ENCODE measurements at regions not wholly inside any gene's neighbourhood (a gene's known extent, or its start where the extent isn't known, plus 50 kb on each side); places are given as distances from the start of the nearest gene placed in this dataset.

DNA sequence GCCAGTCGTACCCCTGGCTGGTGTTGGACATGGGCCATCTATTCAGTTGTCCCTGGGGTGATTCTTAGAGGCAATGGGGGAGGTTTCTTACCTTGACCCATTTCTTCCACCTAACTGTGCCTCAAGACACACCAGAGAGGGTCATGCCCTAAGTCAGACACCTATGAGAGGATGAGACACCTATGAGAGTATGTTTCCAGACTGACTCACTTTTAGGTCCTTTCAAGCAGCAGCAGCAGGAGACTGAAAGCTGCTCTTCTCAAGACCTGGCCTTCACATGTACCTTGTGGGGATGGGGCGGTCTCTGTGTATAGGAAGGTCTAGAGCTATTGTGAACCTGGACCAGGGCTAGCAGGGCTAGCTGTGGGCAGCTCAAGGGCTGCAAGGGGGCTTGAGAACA is 130.1 kb downstream of the TENT4A start:
- H3K79me1 ChIP-seq (replicated peaks; ENCODE audit: low read length, poor library complexity, severe bottlenecking): no peaks in the 10 kb centered on the region
- no peak overlapping the region for H2BK5ac ChIP-seq (ENCODE audit: low read depth, low read length, poor library complexity, severe bottlenecking)
- H3K4me1 ChIP-seq (ENCODE audit: control insufficient read depth, insufficient read depth, low read depth, low read length): no peaks in the 10 kb centered on the region
- H2AFZ ChIP-seq (ENCODE audit: low read depth, low read length): no peak overlapping the region
- no peak overlapping the region for H2AK5ac ChIP-seq (ENCODE audit: low read length, severe bottlenecking)
- 71% methylated on average over 2 of the region's 2 CpGs for WGBS
- no peak overlapping the region for H3K18ac ChIP-seq (ENCODE audit: low read depth in 1 of 2, low read length in 2 of 2)
- no peak overlapping the region for H3K9ac ChIP-seq (ENCODE audit: low read length)
- peaks cover 1% of the 10 kb centered on the region for H3K9me3 ChIP-seq (ENCODE audit: control insufficient read depth, low read length)
- no peak overlapping the region for H4K91ac ChIP-seq (ENCODE audit: low read length)
- H3K27ac ChIP-seq (ENCODE audit: low read length, poor library complexity, severe bottlenecking): no peak overlapping the region
- H3K36me3 ChIP-seq (ENCODE audit: control insufficient read depth in 1 of 2, insufficient read depth in 2 of 2, low read depth in 1 of 2, low read length in 2 of 2): no peaks in the 10 kb centered on the region
- no peak overlapping the region for H2BK12ac ChIP-seq (ENCODE audit: low read length in 2 of 2)
- H2BK120ac ChIP-seq (ENCODE audit: low read depth, low read length): no peak overlapping the region
- no peak overlapping the region for H4K8ac ChIP-seq (ENCODE audit: low read length)
- no peak overlapping the region for H3K4ac ChIP-seq (ENCODE audit: low read depth in 1 of 2, low read length in 2 of 2)
- H3K4me2 ChIP-seq (ENCODE audit: low read length, poor library complexity, severe bottlenecking): no peak overlapping the region
- DNase-seq: no peak
- no peak overlapping the region for H3K14ac ChIP-seq (ENCODE audit: low read length in 2 of 2)
- no peak overlapping the region for H3K4me3 ChIP-seq (ENCODE audit: insufficient read depth in 1 of 2, low read depth in 1 of 2, low read length in 2 of 2)
- peaks cover 0 to 3% of the 10 kb centered on the region in 2 experiments for H3K27me3 ChIP-seq (ENCODE audit: control insufficient read depth in 1 of 2, insufficient read depth in 1 of 2, low read length in 2 of 2)
- H2BK15ac ChIP-seq (ENCODE audit: low read depth, poor library complexity, severe bottlenecking): no peak overlapping the region
- H3K23ac ChIP-seq (ENCODE audit: low read length in 2 of 2): no peak overlapping the region

DNA sequence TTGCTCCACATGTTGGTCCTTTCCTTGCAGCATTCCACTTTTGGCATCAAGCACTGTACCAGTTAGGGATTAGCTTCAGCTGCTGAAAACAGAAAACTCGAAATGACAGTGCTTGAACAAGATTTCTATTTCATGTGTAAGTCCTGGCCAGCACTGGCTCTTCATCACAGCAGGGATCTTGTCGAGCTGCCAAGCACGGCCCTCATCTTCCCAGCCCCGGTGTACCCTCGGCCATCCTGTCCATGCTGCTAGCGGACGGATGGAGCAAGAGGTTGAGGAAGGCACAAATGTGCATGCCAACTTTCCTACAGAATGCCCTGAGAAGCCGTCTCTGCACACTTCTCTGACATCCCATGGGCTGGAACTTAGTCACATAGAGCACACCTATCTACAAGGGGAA is 130.6 kb downstream of the TENT4A start:
- no peak overlapping the region for H4K91ac ChIP-seq (ENCODE audit: low read length)
- no peak overlapping the region for H3K4me3 ChIP-seq (ENCODE audit: insufficient read depth in 1 of 2, low read depth in 1 of 2, low read length in 2 of 2)
- H2BK120ac ChIP-seq (ENCODE audit: low read depth, low read length): no peak overlapping the region
- no peak overlapping the region for H2AFZ ChIP-seq (ENCODE audit: low read depth, low read length)
- H3K27me3 ChIP-seq (ENCODE audit: control insufficient read depth in 1 of 2, insufficient read depth in 1 of 2, low read length in 2 of 2): peaks cover 0 to 3% of the 10 kb centered on the region in 2 experiments
- H3K4ac ChIP-seq (ENCODE audit: low read depth in 1 of 2, low read length in 2 of 2): no peak overlapping the region
- H3K4me2 ChIP-seq (ENCODE audit: low read length, poor library complexity, severe bottlenecking): no peak overlapping the region
- no peak overlapping the region for H2BK12ac ChIP-seq (ENCODE audit: low read length in 2 of 2)
- no peak overlapping the region for H2BK5ac ChIP-seq (ENCODE audit: low read depth, low read length, poor library complexity, severe bottlenecking)
- H3K9me3 ChIP-seq (ENCODE audit: control insufficient read depth, low read length): peaks cover 5% of the 10 kb centered on the region
- no peak overlapping the region for H3K9ac ChIP-seq (ENCODE audit: low read length)
- no peak for DNase-seq
- H2AK5ac ChIP-seq (ENCODE audit: low read length, severe bottlenecking): no peak overlapping the region
- no peak overlapping the region for H3K27ac ChIP-seq (ENCODE audit: low read length, poor library complexity, severe bottlenecking)
- no peak overlapping the region for H3K18ac ChIP-seq (ENCODE audit: low read depth in 1 of 2, low read length in 2 of 2)
- H3K14ac ChIP-seq (ENCODE audit: low read length in 2 of 2): no peak overlapping the region
- no peak overlapping the region for H4K8ac ChIP-seq (ENCODE audit: low read length)
- H3K79me1 ChIP-seq (replicated peaks; ENCODE audit: low read length, poor library complexity, severe bottlenecking): no peaks in the 10 kb centered on the region
- H3K36me3 ChIP-seq (ENCODE audit: control insufficient read depth in 1 of 2, insufficient read depth in 2 of 2, low read depth in 1 of 2, low read length in 2 of 2): no peaks in the 10 kb centered on the region
- H2BK15ac ChIP-seq (ENCODE audit: low read depth, poor library complexity, severe bottlenecking): no peak overlapping the region
- WGBS: 73% methylated on average over 7 of the region's 8 CpGs
- no peak overlapping the region for H3K23ac ChIP-seq (ENCODE audit: low read length in 2 of 2)
- H3K4me1 ChIP-seq (ENCODE audit: control insufficient read depth, insufficient read depth, low read depth, low read length): no peaks in the 10 kb centered on the region

DNA sequence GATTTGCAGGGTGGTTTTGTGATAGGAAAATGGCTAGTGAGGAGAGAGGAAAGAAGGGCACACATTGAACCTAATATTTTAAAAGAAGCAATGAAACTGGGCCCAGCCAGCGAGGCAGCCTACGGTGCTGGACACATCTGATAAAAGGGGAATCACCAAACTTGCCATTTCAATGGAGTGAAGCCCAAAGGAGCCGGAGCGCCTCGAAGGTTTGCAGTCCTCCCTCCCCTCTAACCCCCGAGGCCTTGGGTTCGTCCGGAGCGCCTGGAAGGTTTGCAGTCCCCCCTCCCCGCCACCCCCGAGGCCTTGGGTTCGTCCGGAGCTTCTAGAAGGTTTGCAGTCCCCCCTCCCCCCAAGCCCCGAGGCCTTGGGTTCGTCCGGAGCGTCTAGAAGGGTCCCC is 132.6 kb downstream of the TENT4A start:
- Histone ChIP-seq H2AK5ac (ENCODE audit: low read length, severe bottlenecking) (no peak overlapping the region), H3K4me2 (ENCODE audit: low read length, poor library complexity, severe bottlenecking) (no peak overlapping the region), H3K9me3 (ENCODE audit: control insufficient read depth, low read length) (peaks cover 13% of the 10 kb centered on the region), H3K36me3 (ENCODE audit: control insufficient read depth in 1 of 2, insufficient read depth in 2 of 2, low read depth in 1 of 2, low read length in 2 of 2) (no peaks in the 10 kb centered on the region), H2BK15ac (ENCODE audit: low read depth, poor library complexity, severe bottlenecking) (no peak overlapping the region), H2BK120ac (ENCODE audit: low read depth, low read length) (no peak overlapping the region), H3K4me1 (ENCODE audit: control insufficient read depth, insufficient read depth, low read depth, low read length) (no peaks in the 10 kb centered on the region), H4K91ac (ENCODE audit: low read length) (no peak overlapping the region), H3K27ac (ENCODE audit: low read length, poor library complexity, severe bottlenecking) (no peak overlapping the region), H3K14ac (ENCODE audit: low read length in 2 of 2) (no peak overlapping the region), H3K27me3 (ENCODE audit: control insufficient read depth in 1 of 2, insufficient read depth in 1 of 2, low read length in 2 of 2) (no peaks in the 10 kb centered on the region), H3K23ac (ENCODE audit: low read length in 2 of 2) (no peak overlapping the region), H4K8ac (ENCODE audit: low read length) (no peak overlapping the region), H2BK5ac (ENCODE audit: low read depth, low read length, poor library complexity, severe bottlenecking) (no peak overlapping the region), H3K79me1 (replicated peaks; ENCODE audit: low read length, poor library complexity, severe bottlenecking) (no peaks in the 10 kb centered on the region), H3K4ac (ENCODE audit: low read depth in 1 of 2, low read length in 2 of 2) (no peak overlapping the region), H3K4me3 (ENCODE audit: insufficient read depth in 1 of 2, low read depth in 1 of 2, low read length in 2 of 2) (no peak overlapping the region), H2BK12ac (ENCODE audit: low read length in 2 of 2) (no peak overlapping the region), H3K18ac (ENCODE audit: low read depth in 1 of 2, low read length in 2 of 2) (no peak overlapping the region), H2AFZ (ENCODE audit: low read depth, low read length) (no peak overlapping the region), H3K9ac (ENCODE audit: low read length) (no peak overlapping the region)
- 88% methylated on average over 13 of the region's 17 CpGs for WGBS
- no peak for DNase-seq

DNA sequence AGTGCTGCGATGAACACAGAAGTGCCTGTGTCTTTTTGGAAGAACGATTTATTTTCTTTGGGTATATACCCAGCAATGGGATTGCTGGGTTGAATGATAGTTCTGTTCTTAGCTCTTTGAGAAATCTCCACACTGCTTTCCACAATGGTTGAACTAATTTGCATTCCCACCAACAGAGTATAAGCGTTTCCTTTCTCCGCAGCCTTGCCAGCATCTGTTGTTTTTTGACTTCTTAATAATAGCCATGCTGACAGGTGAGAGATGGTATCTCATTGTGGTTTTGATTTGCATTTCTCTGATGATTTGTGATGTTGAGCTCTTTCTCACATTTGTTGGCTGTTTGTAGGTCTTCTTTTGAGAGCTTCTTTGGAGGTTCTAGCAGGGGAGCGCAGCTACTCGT is 134.6 kb downstream of the TENT4A start:
- Histone ChIP-seq H3K4ac (ENCODE audit: low read depth in 1 of 2, low read length in 2 of 2) (no peak overlapping the region), H3K23ac (ENCODE audit: low read length in 2 of 2) (no peak overlapping the region), H2BK15ac (ENCODE audit: low read depth, poor library complexity, severe bottlenecking) (no peak overlapping the region), H3K27ac (ENCODE audit: low read length, poor library complexity, severe bottlenecking) (no peak overlapping the region), H3K4me3 (ENCODE audit: insufficient read depth in 1 of 2, low read depth in 1 of 2, low read length in 2 of 2) (no peak overlapping the region), H3K18ac (ENCODE audit: low read depth in 1 of 2, low read length in 2 of 2) (no peak overlapping the region), H3K79me1 (replicated peaks; ENCODE audit: low read length, poor library complexity, severe bottlenecking) (no peaks in the 10 kb centered on the region), H3K4me1 (ENCODE audit: control insufficient read depth, insufficient read depth, low read depth, low read length) (no peaks in the 10 kb centered on the region), H4K91ac (ENCODE audit: low read length) (no peak overlapping the region), H3K9me3 (ENCODE audit: control insufficient read depth, low read length) (peaks cover 30% of the 10 kb centered on the region), H2BK12ac (ENCODE audit: low read length in 2 of 2) (no peak overlapping the region), H3K36me3 (ENCODE audit: control insufficient read depth in 1 of 2, insufficient read depth in 2 of 2, low read depth in 1 of 2, low read length in 2 of 2) (no peaks in the 10 kb centered on the region), H3K14ac (ENCODE audit: low read length in 2 of 2) (no peak overlapping the region), H2BK120ac (ENCODE audit: low read depth, low read length) (no peak overlapping the region), H4K8ac (ENCODE audit: low read length) (no peak overlapping the region), H3K27me3 (ENCODE audit: control insufficient read depth in 1 of 2, insufficient read depth in 1 of 2, low read length in 2 of 2) (no peaks in the 10 kb centered on the region), H3K9ac (ENCODE audit: low read length) (no peak overlapping the region), H2AK5ac (ENCODE audit: low read length, severe bottlenecking) (no peak overlapping the region), H3K4me2 (ENCODE audit: low read length, poor library complexity, severe bottlenecking) (no peak overlapping the region), H2AFZ (ENCODE audit: low read depth, low read length) (no peak overlapping the region), H2BK5ac (ENCODE audit: low read depth, low read length, poor library complexity, severe bottlenecking) (no peak overlapping the region)
- 90% methylated on average over 6 of the region's 6 CpGs for WGBS
- DNase-seq: no peak
